HEK293 (cell line): ENCODE measurements at regions not wholly inside any gene's neighbourhood (a gene's known extent, or its start where the extent isn't known, plus 50 kb on each side); places are given as distances from the start of the nearest gene placed in this dataset.

ENCODE experiments used
- CTCF ChIA-PET: fragments of 350-600 bp; formaldehyde crosslinking; extraction: SDS; loops from one replicate; lab custom pipeline; 2021; ENCODE audit warnings: antibody characterized with exemption; lab: Yijun Ruan, JAX
- POLR2A ChIA-PET: fragments of 300-600 bp; formaldehyde crosslinking; extraction: SDS; loops from one replicate; lab custom pipeline; 2020; ENCODE audit warnings: antibody characterized with exemption, inconsistent platforms; lab: Yijun Ruan, JAX
- H3K27ac ChIP-seq: fragments of 200-500 bp; sonication (Bioruptor generic); 2 replicates; pipeline ENCODE4 v1.5.1; 2014; ENCODE audit warnings: low read depth, low read length, control low read depth, inconsistent platforms; ENCODE audit errors: extremely low read depth
- H3K36me3 ChIP-seq, 2 experiments: fragments of 200-500 bp in 1 of 2; sonication (Bioruptor generic) in 1 of 2; 1 replicate in 1 of 2; 2 replicates in 1 of 2; pipeline ENCODE4 v1.5.1; 2014 to 2017; ENCODE audit warnings: inconsistent platforms in 2 of 2, low read length in 2 of 2; ENCODE audit not compliant: control insufficient read depth in 2 of 2, insufficient read depth in 1 of 2
- H3K4me1 ChIP-seq: fragments of 200-500 bp; sonication (Bioruptor generic); 2 replicates; pipeline ENCODE4 v1.5.1; 2014; ENCODE audit warnings: mild to moderate bottlenecking, low read length, inconsistent platforms; ENCODE audit not compliant: control insufficient read depth, insufficient read depth
- H3K4me3 ChIP-seq: 2 replicates; pipeline ENCODE4 v1.5.1; 2011; ENCODE audit warnings: low read depth, mild to moderate bottlenecking, control low read depth, low read length, moderate library complexity
- H3K9me3 ChIP-seq: fragments of 200-500 bp; sonication (Bioruptor generic); 2 replicates; pipeline ENCODE4 v1.5.1; 2014; ENCODE audit warnings: low read depth, low read length, inconsistent platforms; ENCODE audit not compliant: control insufficient read depth, insufficient read depth
- HOXD13 ChIP-seq: sonication (generic); formaldehyde crosslinking; IDR thresholded peaks from 2 replicates; pipeline ENCODE4 v1.8.0; 2022; ENCODE audit warnings: missing genetic modification reagents, borderline replicate concordance
- ZBTB44 ChIP-seq: fragments of 450-650 bp; IDR thresholded peaks from 2 replicates; pipeline ENCODE4 v1.5.1; 2018; ENCODE audit warnings: missing biosample characterization, mild to moderate bottlenecking, missing genetic modification characterization
- ZFP69B ChIP-seq: fragments of 450-650 bp; formaldehyde crosslinking; IDR thresholded peaks from 2 replicates; pipeline ENCODE4 v1.5.1; 2016; ENCODE audit warnings: missing biosample characterization, missing genetic modification characterization
- ZNF148 ChIP-seq: fragments of 450-650 bp; formaldehyde crosslinking; IDR thresholded peaks from 2 replicates; pipeline ENCODE4 v1.5.0; 2017; ENCODE audit warnings: missing biosample characterization, missing genetic modification characterization, borderline replicate concordance
- ZNF184 ChIP-seq: fragments of 450-650 bp; IDR thresholded peaks from 2 replicates; pipeline ENCODE4 v1.5.1; 2018; ENCODE audit warnings: missing biosample characterization, mild to moderate bottlenecking, missing genetic modification characterization
- ZNF292 ChIP-seq: fragments of 450-650 bp; formaldehyde crosslinking; IDR thresholded peaks from 2 replicates; pipeline ENCODE4 v1.5.1; 2016; ENCODE audit warnings: low read depth, missing biosample characterization, missing genetic modification characterization, borderline replicate concordance
- ZNF394 ChIP-seq: fragments of 450-650 bp; formaldehyde crosslinking; IDR thresholded peaks from 2 replicates; pipeline ENCODE4 v1.5.1; 2016; ENCODE audit warnings: missing biosample characterization, missing genetic modification characterization, mild to moderate bottlenecking, moderate library complexity, borderline replicate concordance
- ZNF510 ChIP-seq: fragments of 450-650 bp; formaldehyde crosslinking; IDR thresholded peaks from 2 replicates; pipeline ENCODE4 v1.5.1; 2018; ENCODE audit warnings: mild to moderate bottlenecking, missing genetic modification characterization, missing biosample characterization; ENCODE audit not compliant: insufficient replicate concordance
- ZNF561 ChIP-seq: fragments of 450-650 bp; IDR thresholded peaks from 2 replicates; pipeline ENCODE4 v1.5.1; 2018; ENCODE audit warnings: missing biosample characterization, missing genetic modification characterization, borderline replicate concordance
- ZNF623 ChIP-seq: fragments of 450-650 bp; formaldehyde crosslinking; IDR thresholded peaks from 2 replicates; pipeline ENCODE4 v1.5.1; 2016; ENCODE audit warnings: missing biosample characterization, missing genetic modification characterization
- ZNF658 ChIP-seq: fragments of 450-650 bp; formaldehyde crosslinking; IDR thresholded peaks from 2 replicates; pipeline ENCODE4; 2016; ENCODE audit warnings: missing biosample characterization, missing genetic modification characterization
- ZNF843 ChIP-seq: fragments of 450-650 bp; formaldehyde crosslinking; IDR thresholded peaks from 2 replicates; pipeline ENCODE4 v1.5.1; 2016; ENCODE audit warnings: missing biosample characterization, missing genetic modification characterization
- TF ChIP-seq, protein P1 (sequence below): fragments of 450-650 bp; formaldehyde crosslinking; IDR thresholded peaks from 2 replicates; pipeline ENCODE4 v1.5.1; 2016; ENCODE audit warnings: missing biosample characterization, missing genetic modification characterization
- TF ChIP-seq, protein P2 (sequence below): fragments of 450-650 bp; formaldehyde crosslinking; IDR thresholded peaks from 2 replicates; pipeline ENCODE4 v1.5.1; 2017; ENCODE audit warnings: missing biosample characterization, missing genetic modification characterization

DNA sequence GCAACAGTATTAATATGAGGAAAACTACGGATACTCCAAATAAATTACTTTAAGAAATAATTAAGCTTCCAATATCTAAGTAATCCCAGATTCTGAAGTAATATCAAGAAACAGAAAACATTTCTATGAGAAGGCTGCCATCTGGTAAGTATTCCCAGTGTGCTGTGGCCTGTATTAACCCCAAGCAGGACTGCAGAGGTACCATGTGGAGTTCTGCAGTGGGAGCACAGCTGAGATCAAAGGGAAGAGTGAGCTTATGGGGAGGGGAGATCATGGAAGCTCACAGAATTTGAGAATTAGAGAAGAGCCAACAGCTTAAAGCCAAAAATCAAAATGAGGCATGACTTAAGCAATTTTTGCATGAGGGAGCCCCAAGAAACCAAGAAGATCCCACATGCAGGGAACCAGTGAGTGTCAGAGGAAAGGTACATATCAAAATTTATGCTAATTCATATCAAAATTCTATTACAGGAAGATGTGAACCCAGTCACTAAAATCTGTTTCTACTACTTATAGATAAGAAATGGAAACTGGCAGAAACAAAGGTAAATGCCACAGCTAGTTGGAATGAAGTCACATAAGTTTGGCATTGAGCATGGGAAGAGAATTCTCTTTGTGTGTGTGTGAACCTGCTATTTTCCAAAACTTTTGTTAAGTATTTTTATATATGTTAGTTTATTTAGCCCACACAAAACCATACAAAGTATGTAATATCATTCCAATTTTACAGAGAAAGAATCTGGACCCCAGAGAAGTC, 62.6 kb upstream of the KITLG start:
- CTCF ChIA-PET: interaction anchor here (0.6 to 0.7 kb wide), 2 partner anchors 9 to 501 kb away, joined by 3 read pairs; partner anchors contain the start of genes CEP290 and TMTC3
- H3K4me3 ChIP-seq: no peak overlapping the region
- POLR2A ChIA-PET: no interaction called here

DNA sequence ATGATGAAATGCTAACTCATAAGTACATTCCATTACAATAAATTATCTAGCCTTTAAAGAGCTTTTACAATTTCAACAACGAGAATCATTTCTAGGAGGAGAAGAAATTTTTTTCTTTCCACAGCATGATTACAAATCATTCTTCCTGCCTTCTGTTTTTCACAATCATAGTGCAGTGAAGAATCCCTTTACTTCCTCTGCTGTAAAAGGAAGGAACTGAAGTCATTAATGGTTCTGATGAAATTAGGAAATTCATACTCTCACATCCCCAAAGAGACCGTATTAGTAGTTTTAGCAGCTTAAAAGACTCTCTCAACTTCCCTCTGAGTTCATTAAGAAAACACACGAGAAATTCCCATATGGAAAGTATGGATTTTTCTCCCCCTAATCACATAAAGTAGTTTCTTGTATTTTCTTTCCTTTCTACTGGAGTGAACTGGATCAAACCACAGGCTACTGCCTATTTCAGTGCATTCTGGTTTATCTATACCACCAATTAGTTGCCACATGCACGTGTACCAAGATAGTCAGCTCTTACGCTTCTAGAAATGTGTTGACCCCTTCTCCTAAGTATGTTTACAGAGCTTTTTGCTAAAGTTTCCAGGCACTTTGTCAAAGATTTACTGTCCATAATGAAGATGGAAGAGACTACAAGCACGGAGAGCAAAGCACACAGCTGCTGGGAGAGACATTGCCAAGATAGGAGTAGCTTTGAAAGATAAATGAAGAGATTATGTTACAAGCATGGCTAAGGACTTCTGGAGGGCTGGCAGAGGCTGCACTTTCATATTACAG, 58.9 kb upstream of the KITLG start:
- Histone ChIP-seq H3K4me3 (no peak overlapping the region), H3K9me3 (no peaks in the 10 kb centered on the region), H3K36me3 (no peaks in the 10 kb centered on the region), H3K4me1 (peaks cover 6% of the 10 kb centered on the region; the same call in 1 of the 2 replicates), H3K27ac (no peak overlapping the region)
- POLR2A ChIA-PET: interaction anchor here (3.6 kb wide), 1 partner anchor 59 kb away, joined by 14 read pairs; the partner anchor contains the start of gene KITLG
- CTCF ChIA-PET: interaction anchor here (0.5 to 0.7 kb wide), 2 partner anchors 284 to 833 kb away, joined by 3 read pairs; no protein-coding TSS in a partner anchor
- TF ChIP-seq ZNF184 (no peak), ZNF394 (peak; percentile 86), ZBTB44 (0 out of 2 replicates have a peak, but pooled peaks have one; percentile 19), ZNF843 (0 out of 2 replicates have a peak, but pooled peaks have one; percentile 30)
- TF ChIP-seq, protein P1, sequence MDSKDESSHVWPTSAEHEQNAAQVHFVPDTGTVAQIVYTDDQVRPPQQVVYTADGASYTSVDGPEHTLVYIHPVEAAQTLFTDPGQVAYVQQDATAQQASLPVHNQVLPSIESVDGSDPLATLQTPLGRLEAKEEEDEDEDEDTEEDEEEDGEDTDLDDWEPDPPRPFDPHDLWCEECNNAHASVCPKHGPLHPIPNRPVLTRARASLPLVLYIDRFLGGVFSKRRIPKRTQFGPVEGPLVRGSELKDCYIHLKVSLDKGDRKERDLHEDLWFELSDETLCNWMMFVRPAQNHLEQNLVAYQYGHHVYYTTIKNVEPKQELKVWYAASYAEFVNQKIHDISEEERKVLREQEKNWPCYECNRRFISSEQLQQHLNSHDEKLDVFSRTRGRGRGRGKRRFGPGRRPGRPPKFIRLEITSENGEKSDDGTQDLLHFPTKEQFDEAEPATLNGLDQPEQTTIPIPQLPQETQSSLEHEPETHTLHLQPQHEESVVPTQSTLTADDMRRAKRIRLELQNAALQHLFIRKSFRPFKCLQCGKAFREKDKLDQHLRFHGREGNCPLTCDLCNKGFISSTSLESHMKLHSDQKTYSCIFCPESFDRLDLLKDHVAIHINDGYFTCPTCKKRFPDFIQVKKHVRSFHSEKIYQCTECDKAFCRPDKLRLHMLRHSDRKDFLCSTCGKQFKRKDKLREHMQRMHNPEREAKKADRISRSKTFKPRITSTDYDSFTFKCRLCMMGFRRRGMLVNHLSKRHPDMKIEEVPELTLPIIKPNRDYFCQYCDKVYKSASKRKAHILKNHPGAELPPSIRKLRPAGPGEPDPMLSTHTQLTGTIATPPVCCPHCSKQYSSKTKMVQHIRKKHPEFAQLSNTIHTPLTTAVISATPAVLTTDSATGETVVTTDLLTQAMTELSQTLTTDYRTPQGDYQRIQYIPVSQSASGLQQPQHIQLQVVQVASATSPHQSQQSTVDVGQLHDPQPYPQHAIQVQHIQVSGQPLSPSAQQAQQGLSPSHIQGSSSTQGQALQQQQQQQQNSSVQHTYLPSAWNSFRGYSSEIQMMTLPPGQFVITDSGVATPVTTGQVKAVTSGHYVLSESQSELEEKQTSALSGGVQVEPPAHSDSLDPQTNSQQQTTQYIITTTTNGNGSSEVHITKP (tag by site-specific recombination): peak; percentile 89
- TF ChIP-seq, protein P2, sequence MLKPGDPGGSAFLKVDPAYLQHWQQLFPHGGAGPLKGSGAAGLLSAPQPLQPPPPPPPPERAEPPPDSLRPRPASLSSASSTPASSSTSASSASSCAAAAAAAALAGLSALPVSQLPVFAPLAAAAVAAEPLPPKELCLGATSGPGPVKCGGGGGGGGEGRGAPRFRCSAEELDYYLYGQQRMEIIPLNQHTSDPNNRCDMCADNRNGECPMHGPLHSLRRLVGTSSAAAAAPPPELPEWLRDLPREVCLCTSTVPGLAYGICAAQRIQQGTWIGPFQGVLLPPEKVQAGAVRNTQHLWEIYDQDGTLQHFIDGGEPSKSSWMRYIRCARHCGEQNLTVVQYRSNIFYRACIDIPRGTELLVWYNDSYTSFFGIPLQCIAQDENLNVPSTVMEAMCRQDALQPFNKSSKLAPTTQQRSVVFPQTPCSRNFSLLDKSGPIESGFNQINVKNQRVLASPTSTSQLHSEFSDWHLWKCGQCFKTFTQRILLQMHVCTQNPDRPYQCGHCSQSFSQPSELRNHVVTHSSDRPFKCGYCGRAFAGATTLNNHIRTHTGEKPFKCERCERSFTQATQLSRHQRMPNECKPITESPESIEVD (tag by site-specific recombination): 0 out of 2 replicates have a peak, but pooled peaks have one; percentile 54

More for the DNA sequence above, 62.6 kb upstream of the KITLG start:
- Histone ChIP-seq H3K36me3 (no peaks in the 10 kb centered on the region), H3K4me1 (peaks cover 6% of the 10 kb centered on the region; the same call in 1 of the 2 replicates), H3K9me3 (no peaks in the 10 kb centered on the region)
- no peak for TF ChIP-seq ZNF292 (tag by site-specific recombination)
- no peak for TF ChIP-seq ZNF561 (tag by site-specific recombination)
- no peak for TF ChIP-seq ZNF394
- no peak for TF ChIP-seq ZFP69B
- no peak for TF ChIP-seq ZNF510 (tag by site-specific recombination)
- TF ChIP-seq HOXD13 (CRISPR knock-in tag): no peak
- no peak for TF ChIP-seq ZNF148 (tag by site-specific recombination)
- TF ChIP-seq ZNF658 (tag by site-specific recombination): no peak
- TF ChIP-seq ZNF623 (tag by site-specific recombination): no peak
- TF ChIP-seq, all 188 proteins: peak for 0
- no peak overlapping the region for H3K27ac ChIP-seq
